Keratinocyte (primary cell): ENCODE measurements at regions not wholly inside any gene's neighbourhood (a gene's known extent, or its start where the extent isn't known, plus 50 kb on each side); places are given as distances from the start of the nearest gene placed in this dataset.

Experiments used
- DNase-seq: peaks from one replicate; pipeline ENCODE4 v3.0.0-alpha.2; 2011; ENCODE audit warnings: low read depth, missing footprints, low spot score
- FAIRE-seq: peaks from 2 replicates; lab custom pipeline; 2011; peaks lifted over from hg19 to GRCh38; lab: Jason Lieb, UNC
- H2AFZ ChIP-seq: 2 replicates; pipeline ENCODE4 v1.6.0; 2012; ENCODE audit warnings: low read length, control low read depth, inconsistent platforms; ENCODE audit not compliant: control insufficient read depth
- H3K27ac ChIP-seq: 2 replicates; pipeline ENCODE4 v1.5.1; 2011; ENCODE audit warnings: low read length; ENCODE audit not compliant: control insufficient read depth, insufficient read depth
- H3K27me3 ChIP-seq: 3 replicates; pipeline ENCODE4 v1.6.0; 2011; ENCODE audit warnings: low read length; ENCODE audit not compliant: control insufficient read depth, insufficient read depth; ENCODE audit errors: extremely low read depth
- H3K36me3 ChIP-seq, 2 experiments: 2 replicates in 1 of 2; 3 replicates in 1 of 2; pipeline ENCODE4 v1.5.1; 2011; ENCODE audit warnings: low read length in 2 of 2, mild to moderate bottlenecking in 1 of 2; ENCODE audit not compliant: control insufficient read depth in 2 of 2, insufficient read depth in 2 of 2; ENCODE audit errors: extremely low read depth in 1 of 2
- H3K4me1 ChIP-seq: 3 replicates; pipeline ENCODE4 v1.5.1; 2011; ENCODE audit warnings: low read length; ENCODE audit not compliant: control insufficient read depth, insufficient read depth; ENCODE audit errors: extremely low read depth
- H3K4me2 ChIP-seq: 3 replicates; pipeline ENCODE4 v1.6.0; 2011; ENCODE audit warnings: low read depth, low read length; ENCODE audit not compliant: control insufficient read depth, insufficient read depth; ENCODE audit errors: extremely low read depth
- H3K4me3 ChIP-seq, 3 experiments: fragments of 200-600 bp in 1 of 3; sonication (generic) in 1 of 3; 2 replicates in 2 of 3; 3 replicates in 1 of 3; pipeline ENCODE4 v1.5.1; 2011 to 2016; ENCODE audit warnings: low read length in 3 of 3, mild to moderate bottlenecking in 3 of 3, control low read depth in 2 of 3, inconsistent platforms in 1 of 3, low read depth in 1 of 3, mixed read lengths in 1 of 3, mixed run types in 1 of 3, moderate library complexity in 1 of 3; ENCODE audit not compliant: control insufficient read depth in 2 of 3, insufficient read depth in 2 of 3; ENCODE audit errors: extremely low read depth in 1 of 3
- H3K79me2 ChIP-seq: 2 replicates; pipeline ENCODE4 v1.6.0; 2012; ENCODE audit warnings: low read length; ENCODE audit not compliant: control insufficient read depth, insufficient read depth
- H3K9ac ChIP-seq: 3 replicates; pipeline ENCODE4 v1.6.0; 2011; ENCODE audit warnings: low read length; ENCODE audit not compliant: control insufficient read depth, insufficient read depth; ENCODE audit errors: extremely low read depth
- H3K9me1 ChIP-seq: 3 replicates; pipeline ENCODE4 v1.6.0; 2011; ENCODE audit warnings: low read length; ENCODE audit not compliant: control insufficient read depth, insufficient read depth; ENCODE audit errors: extremely low read depth
- H3K9me3 ChIP-seq: 2 replicates; pipeline ENCODE4 v1.5.1; 2012; ENCODE audit warnings: low read depth, low read length; ENCODE audit not compliant: control insufficient read depth
- H4K20me1 ChIP-seq: 3 replicates; pipeline ENCODE4 v1.6.0; 2011; ENCODE audit warnings: low read length; ENCODE audit not compliant: control insufficient read depth, insufficient read depth; ENCODE audit errors: extremely low read depth
- CTCF ChIP-seq, 3 experiments: IDR thresholded peaks in 1 of 3; conservative IDR thresholded peaks in 1 of 3; optimal IDR thresholded peaks in 1 of 3; 2 replicates in 2 of 3; 3 replicates in 1 of 3; pipeline versions ENCODE3 to v1.5.1; 2011; ENCODE audit warnings: low read length in 3 of 3, mild to moderate bottlenecking in 3 of 3, moderate library complexity in 2 of 3, control low read depth in 1 of 3, inconsistent platforms in 1 of 3; ENCODE audit not compliant: insufficient read depth in 2 of 3; ENCODE audit errors: extremely low read depth in 1 of 3
- EZH2 ChIP-seq: IDR thresholded peaks from one replicate; pipeline ENCODE4 v1.6.1; 2012; ENCODE audit warnings: inconsistent platforms, mild to moderate bottlenecking, low read length, moderate library complexity
- dilution Hi-C: fragments of 300-500 bp; cut with MboI; formaldehyde crosslinking; loops from one replicate; pipeline ENCODE4 v1.7.0; 2020; ENCODE audit warnings: low sequenced_read_pairs; ENCODE audit not compliant: extremely low pct_ligation_motif_present

DNA sequence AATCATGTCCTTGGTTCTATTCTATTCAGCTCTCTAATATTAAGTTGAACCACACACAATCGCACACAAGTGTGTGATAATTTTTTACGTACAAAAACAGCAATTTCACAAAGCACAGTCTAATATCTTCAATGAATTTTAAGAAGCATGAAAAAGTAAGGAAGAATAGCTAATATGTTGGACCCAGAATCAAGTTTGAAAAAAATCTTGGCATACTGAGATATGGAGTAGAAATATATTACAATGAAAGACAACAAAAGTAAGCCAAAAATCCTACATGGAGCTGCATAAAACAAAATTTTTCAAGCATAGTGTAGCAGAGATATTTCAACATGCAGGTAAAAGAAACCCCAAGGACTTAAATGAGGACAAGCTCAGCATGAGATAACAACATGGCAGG lies 219.1 kb upstream of the RND3 start:
- Histone ChIP-seq H3K4me1 (peaks cover 4% of the 10 kb centered on the region), H4K20me1 (no peaks in the 10 kb centered on the region), H3K79me2 (no peaks in the 10 kb centered on the region), H2AFZ (no peak overlapping the region), H3K4me3 (no peak overlapping the region), H3K27ac (no peak overlapping the region), H3K9me1 (no peaks in the 10 kb centered on the region), H3K4me2 (no peak overlapping the region), H3K9ac (no peak overlapping the region), H3K27me3 (no peaks in the 10 kb centered on the region), H3K9me3 (no peaks in the 10 kb centered on the region), H3K36me3 (no peaks in the 10 kb centered on the region)
- DNase-seq (no peak), FAIRE-seq (no peak)
- dilution Hi-C loops: no loop called here
- TF ChIP-seq EZH2: no peak
- TF ChIP-seq CTCF (optimal IDR thresholded peaks at IDR 0.05 in 1 of 3, IDR thresholded peaks at IDR 0.05 in 1 of 3, conservative IDR thresholded peaks at IDR 0.05 in 1 of 3; ENCODE audit: extremely low read depth in 1 of 3, insufficient read depth in 2 of 3, low read length in 3 of 3): no peak

DNA sequence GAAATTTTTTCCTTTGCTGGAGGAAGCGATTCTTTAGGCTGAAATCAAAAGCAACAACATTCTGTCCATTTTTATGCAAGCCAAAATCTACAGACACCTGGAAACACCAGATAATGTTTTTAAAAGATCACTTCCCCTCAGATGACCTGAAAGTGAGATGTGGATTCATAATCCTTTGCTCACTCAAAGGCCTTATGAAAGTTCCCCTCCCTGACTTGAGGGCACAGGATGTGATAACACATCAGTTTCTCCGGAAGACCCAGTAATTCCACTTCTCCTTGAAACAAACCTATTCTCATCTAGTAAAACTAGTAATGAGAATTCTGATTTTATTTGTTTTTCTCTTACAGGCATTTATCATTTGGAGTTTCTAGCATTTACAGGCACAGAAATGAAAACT lies 218.3 kb upstream of the RND3 start:
- no peak for DNase-seq
- TF ChIP-seq CTCF (optimal IDR thresholded peaks at IDR 0.05 in 1 of 3, IDR thresholded peaks at IDR 0.05 in 1 of 3, conservative IDR thresholded peaks at IDR 0.05 in 1 of 3; ENCODE audit: extremely low read depth in 1 of 3, insufficient read depth in 2 of 3, low read length in 3 of 3) (no peak), EZH2 (no peak)

More for the DNA sequence above, 218.3 kb upstream of the RND3 start:
- Histone ChIP-seq H3K4me3 (no peak overlapping the region), H3K36me3 (no peaks in the 10 kb centered on the region), H3K9ac (no peak overlapping the region), H4K20me1 (no peaks in the 10 kb centered on the region), H3K4me2 (no peak overlapping the region), H3K4me1 (peaks cover 4% of the 10 kb centered on the region), H3K9me1 (no peaks in the 10 kb centered on the region), H3K79me2 (no peaks in the 10 kb centered on the region), H3K9me3 (no peaks in the 10 kb centered on the region), H2AFZ (no peak overlapping the region), H3K27ac (no peak overlapping the region), H3K27me3 (no peaks in the 10 kb centered on the region)
- FAIRE-seq: no peak
- dilution Hi-C loops: no loop called here
